CD4-positive, alpha-beta T cell treated with Interleukin-12 subunit alpha and Interleukin-12 subunit beta, for 1 hour (primary cell): ENCODE measurements at regions not wholly inside any gene's neighbourhood (a gene's known extent, or its start where the extent isn't known, plus 50 kb on each side); places are given as distances from the start of the nearest gene placed in this dataset.
"Not testable (repeated sequence)": the region's sequence is repeated elsewhere in the genome, so short reads cannot be mapped to it uniquely, and the experiment has no call there.

Experiments used
- DNase-seq: peaks from one replicate; pipeline ENCODE4 v3.0.0-alpha.2; 2020

DNA sequence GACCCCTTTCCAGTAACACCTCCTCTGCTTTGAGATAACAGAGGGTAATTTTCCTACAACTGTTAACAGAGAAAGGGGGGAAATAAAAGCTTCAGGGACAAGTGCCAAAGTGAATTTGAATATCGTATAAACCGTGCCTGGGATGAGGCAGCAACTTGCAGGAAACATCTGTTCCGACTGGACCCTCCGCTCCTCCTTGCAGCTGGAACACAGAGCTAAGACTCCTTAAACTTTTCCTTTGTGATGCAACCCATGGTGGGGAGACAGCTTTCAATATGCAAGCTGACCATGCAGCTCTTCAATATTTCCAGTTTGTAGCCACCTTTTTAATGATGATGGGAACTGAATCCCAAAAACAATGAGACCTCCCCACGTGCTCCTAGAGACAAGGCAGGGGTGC lies 432.6 kb downstream of the ZNF536 start:
- no peak for DNase-seq

- not testable (repeated sequence) for DNase-seq
Observed at GRCh38 chr19:30804333-30804732, 432.1 kb downstream of the ZNF536 start.

DNA sequence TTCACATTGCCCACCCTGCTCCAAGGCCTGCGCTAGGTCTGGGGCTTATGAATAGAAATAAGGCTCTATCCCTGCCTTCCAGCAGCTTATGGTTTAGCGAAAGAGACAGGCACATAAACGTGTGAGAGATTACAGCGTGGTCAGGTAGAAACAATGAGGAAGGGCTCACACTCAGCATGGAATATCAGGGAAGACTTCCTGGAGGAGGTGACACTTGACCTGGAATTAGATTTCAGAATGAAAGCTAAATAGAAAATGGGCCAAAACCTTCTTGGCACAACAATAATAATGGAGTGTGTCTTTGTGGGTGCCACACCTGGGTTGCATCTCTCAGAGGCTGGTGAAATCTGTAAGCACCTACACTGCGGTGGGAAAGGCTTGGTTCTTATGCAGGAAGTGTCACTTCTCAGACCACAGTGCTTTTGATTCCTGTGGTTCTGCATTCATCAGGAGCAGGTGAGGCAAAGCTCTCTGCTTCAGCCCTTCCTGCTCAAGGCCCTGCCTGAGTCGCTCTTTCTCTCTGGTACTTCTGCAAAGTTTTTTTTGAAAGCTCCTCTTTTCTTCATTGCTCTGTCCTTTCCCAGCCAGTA lies 430.3 kb downstream of the ZNF536 start:
- DNase-seq, result no peak

GRCh38 chr19:30799865-30800755 lies 427.9 kb downstream of the ZNF536 start:
- DNase-seq, result peak; percentile 5

DNA sequence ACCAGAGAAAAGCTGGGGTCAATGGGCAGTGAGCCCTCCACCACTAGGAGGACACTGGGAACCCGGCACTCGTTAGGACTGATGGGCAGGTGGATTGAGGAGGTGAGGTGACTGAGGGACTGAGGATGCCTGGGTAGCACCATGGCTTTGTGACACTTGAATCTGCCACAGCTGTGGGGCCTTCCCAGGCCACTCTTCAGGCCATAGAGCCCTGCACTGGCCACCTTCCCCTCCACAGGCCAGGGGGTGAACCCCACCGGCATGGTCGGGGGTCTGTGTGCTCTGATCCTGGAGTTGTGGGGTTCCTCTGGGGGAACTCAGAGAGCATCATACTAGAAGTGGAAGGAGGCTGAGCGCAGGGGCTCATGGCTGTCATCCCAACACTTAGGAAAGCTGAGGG lies 423.5 kb downstream of the ZNF536 start:
- no peak for DNase-seq

DNA sequence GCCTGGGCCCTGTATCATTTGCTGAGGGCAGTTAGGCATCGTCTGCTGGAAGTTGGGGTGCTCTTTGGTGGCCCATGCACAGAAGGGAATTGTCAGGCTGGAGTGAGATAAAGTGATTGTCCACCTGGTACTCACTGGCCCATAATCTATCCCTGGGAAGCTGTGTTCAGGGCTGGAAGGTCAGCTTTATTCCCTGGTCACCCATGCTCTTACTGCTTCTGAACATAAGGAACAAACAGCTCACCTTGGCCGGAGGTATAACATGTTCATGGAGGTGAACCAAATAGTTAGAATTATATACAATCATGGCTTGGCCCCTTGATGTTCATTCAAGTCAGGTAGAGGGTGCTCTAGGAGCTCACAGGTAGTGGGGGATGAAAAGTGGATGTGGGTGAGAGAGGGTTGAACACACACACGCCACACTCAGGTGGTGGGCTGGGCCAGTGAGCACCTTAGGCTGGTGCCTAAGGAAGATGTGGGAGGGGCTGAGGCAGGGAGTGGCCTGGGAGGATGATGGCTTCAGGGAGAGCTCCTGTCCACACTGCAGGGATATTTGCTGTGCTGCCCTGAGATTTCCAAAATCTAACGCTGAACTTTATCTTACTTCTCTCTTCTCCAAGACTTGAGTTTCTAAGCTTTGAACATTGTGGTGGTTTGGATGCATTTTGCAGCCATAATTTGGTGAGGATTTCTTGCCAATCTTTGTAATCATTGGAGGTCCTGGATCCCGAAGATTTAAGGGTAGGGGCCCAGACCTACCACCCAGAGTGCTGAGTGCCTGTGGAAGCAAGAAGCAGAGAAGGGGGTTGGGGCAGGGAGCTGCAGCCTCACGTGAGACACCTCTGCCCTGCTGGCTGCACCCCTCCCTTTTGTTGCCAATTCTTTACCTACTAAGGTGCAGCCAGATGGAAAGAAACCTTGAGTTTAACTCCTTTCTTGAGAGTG lies 420.6 kb downstream of the ZNF536 start:
- DNase-seq, result no peak

DNA sequence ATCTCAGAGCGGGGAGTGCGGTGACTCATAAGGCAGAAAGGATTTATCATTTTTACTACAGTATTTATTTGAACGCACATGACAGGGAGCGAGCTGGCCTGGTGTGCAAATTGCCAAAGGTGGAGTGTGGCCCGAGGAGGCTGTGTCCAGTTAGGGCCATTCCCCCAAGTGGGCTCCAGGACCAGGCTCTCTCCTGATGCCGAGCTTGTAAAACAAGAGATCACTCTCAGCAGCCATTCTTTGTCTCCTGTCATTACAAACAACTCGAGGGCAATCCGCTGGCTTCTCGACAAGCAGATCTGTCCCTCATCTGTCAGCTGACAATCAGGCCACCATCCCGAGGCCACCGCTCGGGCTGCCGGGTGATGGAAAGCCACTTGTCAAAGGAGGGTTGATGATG lies 418.9 kb downstream of the ZNF536 start:
- DNase-seq, result no peak

DNA sequence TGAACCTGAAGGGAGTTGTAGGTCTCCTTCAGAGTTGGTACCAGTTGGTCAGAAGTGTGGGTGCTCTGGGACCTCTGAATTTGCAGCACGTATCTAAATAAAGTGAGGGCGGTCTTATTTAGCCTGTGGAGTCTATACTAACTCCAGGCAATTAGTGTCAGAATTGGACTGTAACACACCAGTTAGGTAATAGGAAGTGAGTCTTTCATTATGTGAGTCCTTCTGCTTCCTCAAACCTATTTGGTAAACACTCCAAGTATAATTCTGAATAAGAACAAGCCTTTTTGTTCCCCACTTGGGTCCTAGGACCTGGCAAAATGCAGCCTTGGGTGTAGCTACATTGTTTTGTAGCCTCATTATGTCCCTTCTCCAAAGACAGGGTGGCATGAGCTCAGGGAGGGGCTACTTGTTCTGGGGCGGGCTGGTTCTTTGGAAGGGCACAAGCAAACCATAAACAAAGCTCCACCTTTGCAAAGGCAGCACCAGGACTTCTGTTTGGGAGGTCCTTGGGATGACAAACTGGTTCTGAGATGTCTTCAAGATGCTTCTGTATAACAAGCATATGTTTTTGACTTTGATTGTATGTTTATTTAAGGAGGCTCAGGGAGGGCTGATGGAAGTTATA lies 418.0 kb downstream of the ZNF536 start:
- no peak for DNase-seq

DNA sequence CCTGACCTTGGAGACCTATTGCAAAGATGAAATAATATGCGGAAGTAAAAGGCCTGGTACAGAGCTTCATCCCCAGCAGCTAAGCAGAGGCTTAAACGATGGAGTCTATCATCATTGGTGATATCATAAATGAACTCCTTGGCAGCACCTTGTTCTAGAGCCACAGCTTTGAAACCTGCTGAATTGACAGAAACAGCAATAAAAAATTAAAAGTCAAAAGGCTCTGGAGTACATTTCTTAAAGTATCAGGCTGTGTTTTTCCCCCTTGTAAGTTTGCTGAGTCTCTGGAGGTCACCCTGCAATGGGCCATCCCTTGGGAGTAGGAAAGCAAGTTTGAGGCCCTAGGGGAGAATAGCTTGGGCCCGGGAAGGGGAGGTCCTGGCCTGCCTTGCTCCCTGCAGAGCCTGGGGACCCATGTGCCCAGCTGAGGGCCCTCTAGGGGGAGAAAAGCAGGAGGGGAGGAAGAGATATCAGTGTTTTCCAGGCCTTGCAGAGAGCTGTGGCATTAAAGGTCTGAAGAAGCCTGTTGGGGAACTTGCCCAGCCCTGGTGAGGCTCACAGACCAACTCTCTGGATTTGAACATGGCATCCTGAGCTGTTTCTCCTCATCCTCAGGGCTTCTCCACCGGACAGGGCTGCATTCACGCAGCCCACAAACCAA lies 416.1 kb downstream of the ZNF536 start:
- DNase-seq, result no peak

DNA sequence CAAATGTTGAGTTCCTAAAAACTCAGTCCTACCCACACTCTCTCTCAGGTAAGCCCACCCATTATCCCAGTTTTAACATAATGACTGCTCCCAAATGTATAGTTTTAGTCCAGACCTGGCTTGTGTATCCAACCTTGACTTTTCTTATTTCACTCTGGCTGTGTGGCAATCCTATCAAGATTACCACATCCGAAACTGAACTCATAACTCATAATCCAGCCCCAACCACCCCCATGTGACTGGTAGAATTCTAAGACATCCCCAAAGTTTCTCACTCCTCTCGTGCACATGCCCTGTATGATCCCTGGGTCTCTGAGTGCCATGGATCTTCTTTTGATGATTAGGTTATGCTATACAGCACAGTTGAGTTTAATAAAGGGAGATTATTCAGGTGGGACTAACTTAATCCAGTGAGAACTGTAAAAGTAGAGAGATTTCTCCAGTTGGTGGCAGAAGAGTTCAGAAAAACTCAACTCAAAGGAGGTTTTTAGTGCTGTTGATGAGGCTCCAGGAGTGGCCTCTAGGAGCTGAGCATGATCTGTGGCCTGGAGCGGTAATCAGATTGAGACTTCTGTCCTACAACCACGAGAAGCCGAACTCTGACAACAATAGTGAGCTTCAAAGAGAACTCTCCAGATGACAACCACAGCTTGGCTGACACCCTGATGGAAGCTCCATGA lies 413.4 kb downstream of the ZNF536 start:
- no peak for DNase-seq

DNA sequence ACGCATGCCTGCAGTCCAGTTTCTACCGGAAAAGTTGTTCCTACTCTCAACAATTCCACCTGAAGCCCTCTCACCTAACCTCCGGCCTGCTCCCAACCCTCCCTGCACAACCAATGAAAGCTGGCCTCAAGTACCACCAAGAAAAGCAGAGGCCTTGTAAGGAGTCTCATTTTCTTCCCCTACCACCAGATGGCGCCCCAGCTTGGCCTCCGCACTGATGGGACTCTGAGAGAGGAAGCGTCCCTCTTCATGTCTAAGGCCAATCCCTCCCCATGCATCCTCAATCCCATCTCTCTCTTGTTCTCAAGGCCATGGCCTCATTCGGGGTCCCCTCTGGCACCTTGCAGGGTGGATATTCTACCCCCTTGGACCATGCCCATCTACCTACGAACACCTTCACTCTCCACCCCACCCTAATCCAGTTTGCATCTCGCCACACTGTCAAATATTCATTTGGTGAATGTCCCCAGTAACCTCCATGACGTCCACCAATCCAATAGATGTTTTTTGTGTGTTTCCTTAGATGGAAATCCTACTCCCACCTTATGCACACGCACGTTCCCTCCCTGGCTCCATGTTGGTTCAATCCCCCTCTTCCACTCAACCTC lies 412.8 kb downstream of the ZNF536 start:
- DNase-seq, result peak; percentile 53

- no peak for DNase-seq
Observed at GRCh38 chr19:30783936-30784335, 411.8 kb downstream of the ZNF536 start.

DNA sequence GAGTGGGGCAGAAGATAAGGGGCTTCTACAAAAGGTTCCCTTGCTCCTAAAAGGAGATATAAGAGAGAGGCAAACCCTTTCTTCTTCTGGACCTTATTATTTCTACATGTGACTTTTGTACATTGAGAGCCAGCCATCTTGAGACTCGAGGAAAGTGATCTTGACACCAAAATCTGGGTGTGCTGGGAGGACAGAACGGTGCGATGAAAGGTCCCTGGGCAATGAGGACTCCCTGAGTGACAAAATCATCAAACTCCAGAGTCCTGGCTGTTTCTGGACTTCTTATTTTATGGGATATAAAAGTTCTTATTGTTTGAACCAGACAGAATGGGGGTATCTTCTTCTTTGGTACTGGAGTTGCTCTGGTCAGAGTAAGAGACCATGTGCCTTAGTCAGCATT lies 411.0 kb downstream of the ZNF536 start:
- no peak for DNase-seq

GRCh38 chr19:30781519-30781918 lies 409.3 kb downstream of the ZNF536 start:
- no peak for DNase-seq

- DNase-seq, result no peak
Observed at GRCh38 chr19:30781047-30781446, 408.9 kb downstream of the ZNF536 start.

DNA sequence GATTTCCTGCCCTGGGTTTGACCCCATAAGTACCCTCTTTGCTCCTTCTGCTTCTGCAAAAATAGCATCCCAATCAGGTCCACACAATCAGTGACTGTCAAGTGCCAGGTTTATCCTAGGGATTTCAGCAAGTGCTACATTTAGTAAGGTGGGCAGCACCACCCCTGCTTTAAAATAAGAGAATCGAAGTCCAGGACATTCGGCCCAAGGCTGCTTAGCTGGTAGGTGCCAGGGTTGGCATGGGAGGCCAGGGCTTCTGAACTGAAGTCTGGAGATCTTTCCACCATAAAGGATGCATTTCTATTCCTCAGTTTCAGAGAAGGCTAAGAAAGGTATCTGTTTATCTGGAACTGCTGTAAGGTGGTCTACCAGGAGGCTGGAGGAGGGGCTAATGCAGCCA lies 408.3 kb downstream of the ZNF536 start:
- DNase-seq, result no peak

DNA sequence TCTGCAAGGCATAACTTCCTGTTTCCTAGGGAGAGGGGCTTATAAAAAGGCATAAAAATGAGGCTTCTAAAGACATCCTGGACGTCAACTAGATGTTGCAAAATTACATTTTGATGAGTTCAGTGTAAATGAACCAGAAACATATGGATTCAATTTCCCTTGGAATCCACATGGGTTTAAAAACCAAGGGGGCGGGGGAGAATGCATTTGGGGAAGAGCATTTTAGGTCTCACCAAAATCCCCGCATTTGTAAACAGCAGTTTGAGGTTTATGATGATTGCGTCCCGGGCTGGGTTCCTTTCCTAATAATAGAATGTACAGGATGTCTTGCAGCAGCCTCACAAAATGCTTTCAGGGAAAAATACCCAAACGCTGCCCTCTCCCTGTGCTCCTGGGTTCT lies 407.8 kb downstream of the ZNF536 start:
- DNase-seq, result no peak

- no peak for DNase-seq
Observed at GRCh38 chr19:30778961-30779715, 407.0 kb downstream of the ZNF536 start.

GRCh38 chr19:30778061-30778460 lies 405.9 kb downstream of the ZNF536 start:
- DNase-seq, result no peak

DNA sequence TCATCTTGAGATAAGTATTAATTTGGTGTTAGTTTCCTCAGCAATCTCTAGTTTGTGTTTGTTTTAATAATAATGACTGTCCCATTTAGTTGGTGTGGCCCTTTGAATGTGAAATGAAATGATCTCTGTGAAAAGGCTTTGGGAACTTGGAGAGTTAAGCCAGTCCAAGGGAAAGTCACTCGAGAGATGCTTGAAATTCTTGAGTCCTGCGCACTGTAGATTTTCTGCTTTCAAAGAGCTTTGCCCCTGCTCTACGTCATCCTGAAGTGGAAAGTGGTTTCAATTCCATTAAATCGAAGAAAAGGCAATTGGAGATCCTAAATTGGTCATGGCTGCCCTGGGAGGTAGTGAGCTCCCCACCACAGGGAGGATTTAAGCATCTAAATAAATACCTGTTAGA lies 403.8 kb downstream of the ZNF536 start:
- no peak for DNase-seq
